ENCODE measurements at regions not wholly inside any gene's neighbourhood (a gene's known extent, or its start where the extent isn't known, plus 50 kb on each side); places are given as distances from the start of the nearest gene placed in this dataset.

- no peaks in the 10 kb centered on the region for H3K27me3 Mint-ChIP-seq
- Histone ChIP-seq H3K9me3 (ENCODE audit: control insufficient read depth in 2 of 2, low read length in 2 of 2) (no peaks in the 10 kb centered on the region), H3K27ac (ENCODE audit: insufficient read depth, low read length, poor library complexity, severe bottlenecking) (no peak overlapping the region), H3K36me3 (ENCODE audit: control insufficient read depth, insufficient read depth, low read length) (no peaks in the 10 kb centered on the region), H3K4me3 (ENCODE audit: low read depth, low read length) (no peak overlapping the region), H3K4me1 (ENCODE audit: control insufficient read depth, insufficient read depth, low read length, poor library complexity, severe bottlenecking) (no peaks in the 10 kb centered on the region), H3K27me3 (ENCODE audit: control insufficient read depth, insufficient read depth, low read length) (no peaks in the 10 kb centered on the region)
- H3K4me3 Mint-ChIP-seq: no peak overlapping the region
- H3K4me1 Mint-ChIP-seq: peaks cover 0 to 8% (median 3%) of the 10 kb centered on the region in 4 donors
- no peak overlapping the region for H3K27ac Mint-ChIP-seq
- H3K9me3 Mint-ChIP-seq: peaks cover 0 to 5% (median 0%) of the 10 kb centered on the region in 7 donors
- DNase-seq (no peak), ATAC-seq (ENCODE audit: low read depth in 2 of 2) (no peak)
- no peaks in the 10 kb centered on the region for H3K36me3 Mint-ChIP-seq
Measured at GRCh38 chr2:12335131-12335530, 381.6 kb upstream of the TRIB2 start.

DNA sequence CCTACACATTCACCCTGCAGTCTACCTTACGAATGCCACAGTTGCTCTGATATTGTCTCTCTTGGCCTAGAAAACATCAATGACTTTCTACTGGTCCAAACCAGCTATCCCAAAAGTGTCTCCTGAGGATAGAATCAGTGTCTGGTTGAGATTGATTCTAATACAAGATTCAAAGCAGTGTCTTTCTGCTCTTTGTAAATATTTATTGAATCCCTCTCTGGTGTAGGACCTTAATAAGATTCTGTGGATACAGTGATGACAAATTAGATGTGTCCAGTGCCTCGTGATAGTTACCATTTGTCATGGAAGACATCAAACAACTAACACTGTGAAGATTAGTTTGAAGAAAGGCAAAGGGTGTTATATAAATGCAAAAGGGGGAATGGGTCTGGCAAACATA lies 380.7 kb upstream of the TRIB2 start:
- H3K9me3 ChIP-seq (ENCODE audit: control insufficient read depth in 2 of 2, low read length in 2 of 2): no peaks in the 10 kb centered on the region
- DNase-seq (no peak), ATAC-seq (ENCODE audit: low read depth in 2 of 2) (no peak)
- no peak overlapping the region for H3K27ac ChIP-seq (ENCODE audit: insufficient read depth, low read length, poor library complexity, severe bottlenecking)
- H3K4me3 ChIP-seq (ENCODE audit: low read depth, low read length): no peak overlapping the region
- H3K27ac Mint-ChIP-seq: no peak overlapping the region
- H3K36me3 Mint-ChIP-seq: no peaks in the 10 kb centered on the region
- no peak overlapping the region for H3K4me3 Mint-ChIP-seq
- peaks cover 0 to 8% (median 3%) of the 10 kb centered on the region in 4 donors for H3K4me1 Mint-ChIP-seq
- no peaks in the 10 kb centered on the region for H3K4me1 ChIP-seq (ENCODE audit: control insufficient read depth, insufficient read depth, low read length, poor library complexity, severe bottlenecking)
- no peaks in the 10 kb centered on the region for H3K27me3 ChIP-seq (ENCODE audit: control insufficient read depth, insufficient read depth, low read length)
- H3K9me3 Mint-ChIP-seq: peaks cover 0 to 5% (median 0%) of the 10 kb centered on the region in 7 donors
- H3K27me3 Mint-ChIP-seq: no peaks in the 10 kb centered on the region
- H3K36me3 ChIP-seq (ENCODE audit: control insufficient read depth, insufficient read depth, low read length): no peaks in the 10 kb centered on the region

- no peaks in the 10 kb centered on the region for H3K36me3 ChIP-seq (ENCODE audit: control insufficient read depth, insufficient read depth, low read length)
- DNase-seq (no peak), ATAC-seq (ENCODE audit: low read depth in 2 of 2) (no peak)
- H3K9me3 Mint-ChIP-seq: peaks cover 0 to 3% (median 0%) of the 10 kb centered on the region in 7 donors
- H3K27ac Mint-ChIP-seq: no peak overlapping the region
- H3K9me3 ChIP-seq (ENCODE audit: control insufficient read depth in 2 of 2, low read length in 2 of 2): no peaks in the 10 kb centered on the region
- no peak overlapping the region for H3K4me3 Mint-ChIP-seq
- peaks cover 0 to 8% (median 5%) of the 10 kb centered on the region in 4 donors for H3K4me1 Mint-ChIP-seq
- no peaks in the 10 kb centered on the region for H3K36me3 Mint-ChIP-seq
- H3K4me1 ChIP-seq (ENCODE audit: control insufficient read depth, insufficient read depth, low read length, poor library complexity, severe bottlenecking): no peaks in the 10 kb centered on the region
- no peak overlapping the region for H3K4me3 ChIP-seq (ENCODE audit: low read depth, low read length)
- no peaks in the 10 kb centered on the region for H3K27me3 Mint-ChIP-seq
- no peaks in the 10 kb centered on the region for H3K27me3 ChIP-seq (ENCODE audit: control insufficient read depth, insufficient read depth, low read length)
- no peak overlapping the region for H3K27ac ChIP-seq (ENCODE audit: insufficient read depth, low read length, poor library complexity, severe bottlenecking)
Measured at GRCh38 chr2:12338946-12339697, 377.6 kb upstream of the TRIB2 start.

- Histone ChIP-seq H3K9me3 (ENCODE audit: control insufficient read depth in 2 of 2, low read length in 2 of 2) (no peaks in the 10 kb centered on the region), H3K4me1 (ENCODE audit: control insufficient read depth, insufficient read depth, low read length, poor library complexity, severe bottlenecking) (no peaks in the 10 kb centered on the region), H3K4me3 (ENCODE audit: low read depth, low read length) (no peak overlapping the region), H3K27ac (ENCODE audit: insufficient read depth, low read length, poor library complexity, severe bottlenecking) (no peak overlapping the region), H3K36me3 (ENCODE audit: control insufficient read depth, insufficient read depth, low read length) (no peaks in the 10 kb centered on the region), H3K27me3 (ENCODE audit: control insufficient read depth, insufficient read depth, low read length) (no peaks in the 10 kb centered on the region)
- Mint-ChIP-seq H3K9me3 (peaks cover 0 to 3% (median 0%) of the 10 kb centered on the region in 7 donors), H3K27me3 (no peaks in the 10 kb centered on the region), H3K4me3 (no peak overlapping the region), H3K36me3 (no peaks in the 10 kb centered on the region), H3K4me1 (peaks cover 0 to 7% (median 0%) of the 10 kb centered on the region in 4 donors), H3K27ac (no peak overlapping the region)
- ATAC-seq (ENCODE audit: low read depth in 2 of 2): no peak
- DNase-seq: no peak
Measured at GRCh38 chr2:12340164-12340563, 376.6 kb upstream of the TRIB2 start.

GRCh38 chr2:12341215-12341614 lies 375.5 kb upstream of the TRIB2 start:
- Mint-ChIP-seq H3K4me3 (no peak overlapping the region), H3K27me3 (no peaks in the 10 kb centered on the region), H3K27ac (no peak overlapping the region), H3K9me3 (peaks cover 0 to 3% (median 0%) of the 10 kb centered on the region in 7 donors), H3K36me3 (no peaks in the 10 kb centered on the region), H3K4me1 (peaks cover 0 to 7% (median 0%) of the 10 kb centered on the region in 4 donors)
- Histone ChIP-seq H3K27ac (ENCODE audit: insufficient read depth, low read length, poor library complexity, severe bottlenecking) (no peak overlapping the region), H3K36me3 (ENCODE audit: control insufficient read depth, insufficient read depth, low read length) (no peaks in the 10 kb centered on the region), H3K4me3 (ENCODE audit: low read depth, low read length) (no peak overlapping the region), H3K27me3 (ENCODE audit: control insufficient read depth, insufficient read depth, low read length) (no peaks in the 10 kb centered on the region), H3K4me1 (ENCODE audit: control insufficient read depth, insufficient read depth, low read length, poor library complexity, severe bottlenecking) (no peaks in the 10 kb centered on the region), H3K9me3 (ENCODE audit: control insufficient read depth in 2 of 2, low read length in 2 of 2) (no peaks in the 10 kb centered on the region)
- ATAC-seq (ENCODE audit: low read depth in 2 of 2) (no peak), DNase-seq (no peak)

DNA sequence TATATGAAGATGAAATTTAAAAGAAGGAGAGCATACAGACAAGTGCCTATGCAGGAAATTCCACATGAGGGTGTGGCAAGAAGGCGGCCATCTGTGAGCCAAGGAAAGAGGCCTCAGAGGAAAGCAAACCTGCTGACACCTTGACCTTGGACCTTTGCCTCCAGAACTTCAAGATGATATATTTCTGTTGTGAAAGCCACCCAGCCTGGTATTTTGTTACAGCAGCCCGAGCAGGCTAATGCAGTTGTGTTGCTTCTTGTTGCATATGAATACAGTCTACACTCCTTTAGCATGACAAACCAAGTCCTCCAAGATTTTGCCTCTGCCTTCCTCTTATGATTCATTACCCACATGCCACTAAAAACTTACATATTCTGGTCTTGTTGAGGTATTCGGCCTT lies 374.8 kb upstream of the TRIB2 start:
- Histone ChIP-seq H3K4me3 (ENCODE audit: low read depth, low read length) (no peak overlapping the region), H3K4me1 (ENCODE audit: control insufficient read depth, insufficient read depth, low read length, poor library complexity, severe bottlenecking) (no peaks in the 10 kb centered on the region), H3K27me3 (ENCODE audit: control insufficient read depth, insufficient read depth, low read length) (no peaks in the 10 kb centered on the region), H3K9me3 (ENCODE audit: control insufficient read depth in 2 of 2, low read length in 2 of 2) (no peaks in the 10 kb centered on the region), H3K27ac (ENCODE audit: insufficient read depth, low read length, poor library complexity, severe bottlenecking) (no peak overlapping the region), H3K36me3 (ENCODE audit: control insufficient read depth, insufficient read depth, low read length) (no peaks in the 10 kb centered on the region)
- DNase-seq (no peak), ATAC-seq (ENCODE audit: low read depth in 2 of 2) (no peak)
- Mint-ChIP-seq H3K27me3 (no peaks in the 10 kb centered on the region), H3K4me3 (no peak overlapping the region), H3K36me3 (no peaks in the 10 kb centered on the region), H3K27ac (no peak overlapping the region), H3K4me1 (peaks cover 0 to 7% (median 0%) of the 10 kb centered on the region in 4 donors), H3K9me3 (peaks cover 0 to 3% (median 0%) of the 10 kb centered on the region in 7 donors)

GRCh38 chr2:12343141-12343540 lies 373.6 kb upstream of the TRIB2 start:
- Histone ChIP-seq H3K27ac (ENCODE audit: insufficient read depth, low read length, poor library complexity, severe bottlenecking) (no peak overlapping the region), H3K36me3 (ENCODE audit: control insufficient read depth, insufficient read depth, low read length) (no peaks in the 10 kb centered on the region), H3K4me3 (ENCODE audit: low read depth, low read length) (no peak overlapping the region), H3K4me1 (ENCODE audit: control insufficient read depth, insufficient read depth, low read length, poor library complexity, severe bottlenecking) (no peaks in the 10 kb centered on the region), H3K27me3 (ENCODE audit: control insufficient read depth, insufficient read depth, low read length) (no peaks in the 10 kb centered on the region), H3K9me3 (ENCODE audit: control insufficient read depth in 2 of 2, low read length in 2 of 2) (no peaks in the 10 kb centered on the region)
- ATAC-seq (ENCODE audit: low read depth in 2 of 2): no peak
- Mint-ChIP-seq H3K27me3 (no peaks in the 10 kb centered on the region), H3K4me1 (peaks cover 0 to 7% (median 0%) of the 10 kb centered on the region in 4 donors), H3K4me3 (no peak overlapping the region), H3K9me3 (peaks cover 0 to 3% (median 0%) of the 10 kb centered on the region in 7 donors), H3K36me3 (no peaks in the 10 kb centered on the region), H3K27ac (no peak overlapping the region)
- no peak for DNase-seq

GRCh38 chr2:12347066-12347493 lies 369.7 kb upstream of the TRIB2 start:
- Mint-ChIP-seq H3K9me3 (peaks cover 0 to 11% (median 0%) of the 10 kb centered on the region in 7 donors), H3K36me3 (no peaks in the 10 kb centered on the region), H3K4me1 (peaks cover 0 to 7% (median 0%) of the 10 kb centered on the region in 4 donors), H3K27ac (no peak overlapping the region), H3K4me3 (no peak overlapping the region), H3K27me3 (no peaks in the 10 kb centered on the region)
- no peaks in the 10 kb centered on the region for H3K4me1 ChIP-seq (ENCODE audit: control insufficient read depth, insufficient read depth, low read length, poor library complexity, severe bottlenecking)
- no peaks in the 10 kb centered on the region for H3K27me3 ChIP-seq (ENCODE audit: control insufficient read depth, insufficient read depth, low read length)
- no peak for ATAC-seq (ENCODE audit: low read depth in 2 of 2)
- DNase-seq: no peak
- H3K36me3 ChIP-seq (ENCODE audit: control insufficient read depth, insufficient read depth, low read length): no peaks in the 10 kb centered on the region
- H3K4me3 ChIP-seq (ENCODE audit: low read depth, low read length): no peak overlapping the region
- no peaks in the 10 kb centered on the region for H3K9me3 ChIP-seq (ENCODE audit: control insufficient read depth in 2 of 2, low read length in 2 of 2)
- H3K27ac ChIP-seq (ENCODE audit: insufficient read depth, low read length, poor library complexity, severe bottlenecking): no peak overlapping the region

Data from CD4-positive, CD25-positive, alpha-beta regulatory T cell (primary cell).